Activated naive CD4-positive, alpha-beta T cell treated with anti-CD3 and anti-CD28 coated beads, Interleukin-2, amount 50 U/mL, for 16 hours (primary cell): ENCODE measurements at regions not wholly inside any gene's neighbourhood (a gene's known extent, or its start where the extent isn't known, plus 50 kb on each side); places are given as distances from the start of the nearest gene placed in this dataset.

Source experiments
- DNase-seq: peaks from one replicate; pipeline ENCODE4 v3.0.0-alpha.2; 2020

DNA sequence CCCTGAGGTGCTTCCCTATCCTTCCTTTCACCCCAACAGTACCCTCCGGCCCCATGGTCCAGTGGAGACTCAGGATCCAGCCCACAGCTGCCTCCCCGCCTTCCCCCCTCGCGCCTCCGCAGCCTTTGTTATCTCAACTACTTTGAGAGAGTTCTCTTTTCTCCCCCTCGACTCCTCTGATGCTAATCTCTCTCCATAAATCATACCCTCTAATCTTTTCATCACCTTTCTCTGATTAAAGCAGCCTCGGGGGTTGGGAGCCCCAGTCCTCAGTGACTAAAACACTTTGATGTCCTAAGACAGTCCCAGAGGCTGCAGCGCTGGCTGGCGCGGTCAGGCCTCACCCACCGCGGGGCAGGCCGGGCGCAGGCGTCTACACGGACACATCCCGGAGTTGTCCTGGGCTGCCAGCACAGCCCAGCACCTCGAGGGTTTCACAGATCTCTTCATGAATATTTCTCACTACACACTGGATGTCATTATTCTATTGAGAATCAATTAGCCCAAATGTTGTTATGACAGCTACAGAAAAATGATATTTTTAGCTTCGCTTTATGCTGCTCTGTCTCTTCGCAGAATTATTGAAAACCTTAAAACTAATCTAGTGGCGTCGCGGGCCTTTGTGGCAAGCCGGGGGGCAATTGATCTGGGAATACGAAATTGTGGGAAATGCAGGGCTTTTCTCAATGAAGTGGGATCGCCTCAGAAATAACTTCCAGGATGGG, 289.5 kb downstream of the RRAGC start:
- DNase-seq = no peak

DNA sequence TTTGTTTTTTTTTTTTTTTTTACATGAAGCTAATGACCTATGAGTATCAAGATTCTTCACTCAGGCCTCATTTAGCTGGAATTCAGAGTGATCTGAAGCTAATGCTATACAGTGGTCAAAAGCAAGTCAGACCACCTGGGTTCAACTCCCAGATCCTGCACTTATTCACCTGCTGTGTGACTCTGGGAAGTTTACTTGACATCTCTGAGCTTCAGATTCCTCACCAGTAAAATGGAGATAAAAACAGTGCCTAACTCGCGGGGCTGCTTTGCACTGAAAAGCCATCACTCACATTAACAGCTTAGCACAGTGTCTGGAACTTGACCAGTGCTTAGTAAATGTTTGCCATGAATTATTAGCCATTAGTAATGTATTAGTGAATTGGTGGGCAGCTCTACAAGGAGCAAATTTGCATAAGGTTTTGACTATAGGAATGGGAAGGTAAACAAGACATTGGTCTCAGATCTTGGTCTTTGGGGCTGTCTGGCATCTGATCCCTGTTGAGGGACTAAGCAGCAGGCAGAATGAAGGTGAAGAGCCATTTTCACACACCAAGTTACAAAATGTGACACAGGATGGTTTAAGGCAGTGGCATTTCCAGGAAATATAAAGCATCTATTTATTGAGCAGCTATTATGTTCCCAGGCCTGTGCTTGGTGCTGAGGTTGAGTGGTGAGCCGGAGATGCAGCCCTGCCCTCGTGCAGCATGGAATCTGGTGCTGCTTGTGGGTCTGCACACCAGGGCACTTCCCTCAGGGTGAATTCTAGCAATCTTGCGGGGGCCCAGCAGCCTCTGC, 291.3 kb downstream of the RRAGC start:
- DNase-seq = no peak

DNA sequence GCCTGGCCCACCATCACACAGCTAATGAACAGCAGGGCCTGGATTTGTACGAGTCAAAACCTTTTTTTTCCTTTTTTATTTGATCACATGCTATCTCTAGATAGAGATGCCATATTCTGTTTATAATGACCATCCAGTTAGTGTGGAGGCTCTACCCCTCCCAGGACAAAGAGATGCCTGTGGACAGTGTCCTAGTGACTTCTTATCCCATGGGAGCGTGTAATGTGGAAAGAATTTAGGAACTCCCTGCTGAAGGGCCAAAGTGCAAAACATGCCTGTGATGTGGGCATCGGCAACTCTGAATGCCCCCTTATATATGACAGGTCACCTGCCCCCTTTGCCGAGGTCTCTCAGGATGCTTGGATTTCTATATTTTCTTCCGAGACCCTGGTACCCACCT, 292.2 kb downstream of the RRAGC start:
- DNase-seq = no peak

DNA sequence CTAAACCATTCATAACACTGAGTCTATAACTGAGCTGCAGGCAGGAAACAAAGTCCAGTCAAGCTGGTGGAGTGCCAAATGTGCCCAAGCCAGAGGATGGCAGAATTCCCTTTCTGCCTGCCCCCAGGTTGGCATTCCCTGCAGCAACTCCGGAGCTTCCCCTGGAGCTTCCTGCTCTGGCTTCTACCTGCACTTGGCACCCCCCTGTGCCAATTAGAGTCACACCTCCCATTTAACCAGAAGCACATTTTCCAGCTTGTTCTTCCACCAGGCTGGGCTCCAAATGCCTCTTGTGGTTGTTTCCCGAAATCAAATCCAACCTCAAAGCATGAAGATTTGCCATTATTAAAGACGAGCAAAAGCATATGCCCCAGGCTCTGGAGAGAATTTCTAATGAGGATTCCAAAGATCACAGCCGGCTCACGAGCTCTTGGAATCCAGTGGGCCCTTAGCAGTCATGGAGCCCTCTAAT, 294.5 kb downstream of the RRAGC start:
- no peak for DNase-seq

DNA sequence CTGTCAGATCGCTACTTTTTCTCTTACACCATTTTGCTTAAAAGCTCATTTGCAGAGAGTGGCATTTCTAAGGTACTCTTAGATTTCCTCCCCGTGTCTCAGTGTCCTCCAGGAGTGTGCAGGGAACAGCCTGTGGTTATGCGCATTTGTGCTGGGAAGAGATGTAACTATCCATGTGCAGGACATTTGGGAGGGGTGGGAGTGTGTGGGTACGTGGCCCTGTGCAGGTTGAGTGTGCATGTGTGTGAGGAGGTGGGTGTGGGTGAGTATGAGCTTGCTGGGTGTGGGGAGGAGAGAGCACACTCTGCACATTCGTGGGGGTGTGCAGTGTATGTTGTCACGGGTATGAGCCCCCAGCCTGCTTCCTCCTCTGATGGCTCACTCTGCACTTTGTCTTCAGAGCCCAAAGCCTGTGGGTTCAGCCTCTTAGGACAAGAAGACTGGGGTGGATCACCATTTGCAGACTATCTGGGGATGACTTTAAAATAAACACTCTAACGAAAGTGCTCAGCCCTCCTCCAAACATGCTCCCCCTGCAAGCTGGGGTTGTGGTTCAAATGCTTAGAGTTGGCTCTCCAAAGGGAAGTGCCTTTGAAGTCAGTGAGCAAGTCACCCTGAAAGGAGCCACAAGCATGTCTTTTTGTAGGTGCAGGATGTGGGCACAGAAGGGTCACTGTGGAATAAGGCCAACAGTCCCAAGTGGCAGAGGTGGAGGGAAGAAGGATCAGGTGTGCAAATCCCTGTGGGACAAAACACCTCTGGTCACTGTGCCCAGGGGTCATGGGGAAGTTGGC, 295.4 kb downstream of the RRAGC start:
- DNase-seq = no peak

DNA sequence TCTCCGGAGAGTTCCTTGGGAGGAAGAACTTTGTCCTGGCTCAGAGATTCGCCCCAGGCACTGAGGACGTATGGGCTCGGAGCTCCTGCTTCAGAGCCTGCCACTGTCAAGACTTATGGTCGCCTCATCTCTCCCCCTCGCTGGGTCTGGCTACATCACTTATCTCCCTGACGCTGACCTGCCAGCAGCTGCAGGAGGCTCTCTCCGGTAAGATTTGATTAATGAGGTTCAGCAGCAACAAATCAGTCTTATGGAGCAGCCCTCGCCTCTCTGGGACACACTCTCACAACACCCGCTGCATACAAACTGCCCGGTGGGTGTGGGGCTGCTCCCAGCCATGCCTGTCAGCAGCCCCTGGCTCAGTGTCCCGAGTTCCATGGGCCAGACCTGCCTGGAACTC, 297.8 kb downstream of the RRAGC start:
- DNase-seq = no peak

DNA sequence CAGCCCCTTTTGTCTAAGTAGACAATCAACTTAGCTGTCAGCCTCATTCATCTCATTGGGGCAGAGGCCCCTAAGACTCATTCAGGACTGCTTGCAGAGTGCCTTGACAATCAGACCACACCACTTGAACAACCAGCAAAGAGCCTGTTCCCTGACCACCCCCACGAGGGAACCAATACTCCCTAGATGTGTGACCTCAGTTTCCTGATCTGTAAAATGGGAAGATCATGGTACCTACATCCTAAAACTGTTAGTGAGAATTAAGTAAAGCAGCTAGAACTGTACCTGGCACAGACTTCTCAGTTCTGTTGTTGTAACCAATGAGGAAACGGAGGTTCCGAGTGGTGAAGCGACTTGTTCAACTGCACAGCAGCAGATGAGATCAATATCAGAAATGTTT, 298.5 kb downstream of the RRAGC start:
- DNase-seq = no peak

DNA sequence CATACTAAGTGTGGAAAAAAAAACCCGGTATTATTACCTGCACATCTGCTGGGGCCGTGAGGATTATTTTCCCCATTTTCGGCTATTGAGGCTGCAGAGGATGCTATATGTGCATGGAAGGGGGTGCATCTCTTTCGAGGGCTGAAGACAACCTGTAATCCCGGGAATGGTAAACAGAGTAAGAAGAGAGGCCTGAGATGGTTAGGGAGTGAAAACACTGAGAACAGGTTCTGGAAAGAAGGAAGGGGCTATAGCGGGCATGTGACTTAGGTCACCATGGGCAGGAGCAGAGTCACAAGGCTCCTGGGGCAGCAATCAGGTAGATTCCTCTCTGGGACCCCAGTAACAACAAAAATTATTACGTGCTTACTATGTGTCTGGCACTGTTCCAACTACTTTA, 299.1 kb downstream of the RRAGC start:
- DNase-seq = no peak

DNA sequence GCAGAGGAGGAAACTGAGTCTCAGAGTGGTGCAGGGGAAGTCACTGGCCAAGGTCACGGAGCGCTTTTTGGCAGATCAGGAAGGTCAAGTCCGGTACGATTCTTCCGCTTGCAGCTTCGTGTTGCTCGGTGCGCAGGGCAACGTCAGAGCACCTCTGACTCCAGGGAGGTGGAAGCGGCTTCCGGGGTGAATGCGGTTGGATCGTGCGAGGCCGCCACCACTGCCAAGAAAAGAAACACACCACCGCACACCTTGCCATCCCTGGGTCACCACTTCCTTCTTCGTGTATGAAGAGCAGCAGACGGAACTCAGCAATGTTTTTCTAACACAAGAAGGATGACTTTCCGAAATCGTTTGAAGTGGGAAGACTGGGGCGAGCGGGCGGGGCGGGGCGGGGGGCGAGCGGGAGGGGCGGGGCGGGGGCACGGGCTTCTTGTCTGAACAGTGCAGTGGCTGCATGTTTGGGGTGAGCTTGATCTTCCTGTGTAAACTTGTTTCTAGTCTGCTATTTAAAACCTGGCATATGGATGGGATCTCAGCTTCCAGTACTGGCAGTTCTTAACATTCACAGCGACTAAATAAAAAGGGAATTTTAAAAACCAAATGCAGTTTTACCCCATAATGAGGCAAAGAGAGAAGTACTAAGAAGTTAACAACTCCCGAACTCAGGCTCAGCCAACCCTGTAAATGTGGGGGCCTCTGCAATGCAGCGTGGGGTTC, 300.0 kb downstream of the RRAGC start:
- DNase-seq = peak; percentile 71

DNA sequence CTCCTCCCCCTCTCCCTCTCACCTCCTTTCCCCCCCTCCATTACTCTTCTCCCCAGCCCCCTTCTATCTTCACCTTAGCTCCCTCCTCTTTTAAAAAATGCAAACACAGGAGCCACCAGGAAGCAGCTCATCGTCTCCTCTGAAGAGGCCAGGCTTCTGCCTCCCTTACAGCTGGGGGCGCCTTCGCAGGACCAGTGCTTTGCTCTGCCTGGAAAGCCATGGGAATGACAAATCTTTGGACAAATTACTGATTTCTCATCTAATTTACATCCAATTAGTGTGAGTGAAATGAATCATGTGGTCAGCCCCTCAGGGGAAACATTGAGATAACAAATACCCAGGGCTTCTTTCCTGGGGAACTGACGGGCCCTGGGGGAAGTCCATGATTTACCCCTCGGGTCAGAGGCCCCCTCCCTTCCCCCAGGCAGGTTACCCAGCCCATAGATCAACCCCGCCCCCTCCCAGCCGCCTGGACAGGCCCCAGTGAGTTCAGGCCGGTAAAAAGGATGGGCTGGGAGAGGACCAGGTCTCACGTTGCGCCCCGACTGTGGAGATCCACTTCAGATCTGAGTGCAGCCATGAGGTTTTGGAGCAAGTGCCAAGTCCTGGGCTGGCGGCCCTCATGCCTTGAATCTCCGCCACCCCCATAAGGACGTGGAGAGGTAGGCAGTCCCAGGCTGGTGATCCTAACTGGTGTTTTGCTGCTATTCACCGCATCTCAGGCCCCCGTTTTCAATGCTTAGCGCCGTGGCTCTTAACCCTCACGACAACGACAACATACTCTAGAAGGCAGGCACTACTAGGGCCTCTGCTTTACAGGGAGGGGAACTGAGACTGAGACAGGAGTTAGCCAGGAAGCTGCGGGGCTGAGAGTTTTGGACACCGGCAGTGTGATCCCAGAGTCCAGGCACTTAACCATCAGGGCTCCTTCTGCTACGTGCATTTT, 300.8 kb downstream of the RRAGC start:
- no peak for DNase-seq

DNA sequence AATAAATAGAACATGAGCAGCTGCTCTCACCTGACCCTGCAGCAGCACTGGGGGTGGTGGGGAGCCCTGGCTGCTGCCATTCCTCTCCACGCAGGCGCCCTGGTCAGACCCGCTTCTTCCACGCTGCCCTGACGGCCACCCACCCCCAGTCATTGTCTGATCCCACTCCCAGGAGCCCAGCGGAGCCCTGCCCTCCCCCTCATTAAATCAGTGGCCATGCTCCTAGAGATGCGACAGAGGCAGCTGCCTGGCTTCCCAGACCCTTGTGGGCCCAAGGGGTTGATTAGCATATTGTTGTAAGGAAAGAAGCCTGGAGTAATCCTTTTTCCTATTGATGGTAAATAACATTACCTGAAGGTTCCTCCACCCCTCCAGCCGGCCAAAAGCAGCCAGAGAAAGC, 301.5 kb downstream of the RRAGC start:
- no peak for DNase-seq

DNA sequence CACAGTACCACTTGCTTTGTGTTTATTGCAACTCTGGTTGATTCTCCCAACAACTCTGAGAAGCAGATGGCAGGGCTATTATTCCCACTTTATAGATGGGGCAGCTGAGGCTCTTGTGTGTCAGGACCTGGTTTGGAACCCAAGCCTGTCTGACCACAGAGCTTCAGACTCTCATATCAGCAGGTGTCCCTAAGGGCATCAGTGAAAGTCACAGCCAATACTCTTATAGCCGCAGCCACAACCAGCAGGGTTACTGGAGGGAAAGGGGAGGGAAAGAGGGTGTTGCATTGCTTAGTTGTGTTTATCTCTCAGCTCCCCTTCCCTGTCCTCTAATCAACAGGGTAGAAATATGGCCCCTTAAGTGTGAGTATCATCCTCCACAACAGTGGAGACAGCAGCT, 304.0 kb downstream of the RRAGC start:
- DNase-seq = no peak

DNA sequence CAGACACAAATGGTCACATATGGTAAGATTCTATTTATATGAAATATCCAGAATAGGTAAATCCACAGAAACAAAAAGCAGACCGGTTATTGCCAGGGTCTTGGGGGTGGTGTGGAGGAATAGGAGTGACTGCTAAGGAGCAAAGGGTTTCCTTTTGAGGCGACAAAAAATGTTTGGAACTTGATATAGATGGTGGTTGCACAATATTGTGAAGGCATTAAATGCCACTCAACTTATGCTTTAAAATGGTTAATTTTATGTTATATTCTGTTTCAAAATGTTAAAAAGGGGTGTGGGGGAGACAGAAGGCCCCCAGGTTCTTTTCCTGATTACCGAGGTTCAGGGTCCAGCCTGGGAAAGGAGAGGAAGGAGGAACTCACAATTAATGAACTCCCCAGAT, 304.4 kb downstream of the RRAGC start:
- no peak for DNase-seq

DNA sequence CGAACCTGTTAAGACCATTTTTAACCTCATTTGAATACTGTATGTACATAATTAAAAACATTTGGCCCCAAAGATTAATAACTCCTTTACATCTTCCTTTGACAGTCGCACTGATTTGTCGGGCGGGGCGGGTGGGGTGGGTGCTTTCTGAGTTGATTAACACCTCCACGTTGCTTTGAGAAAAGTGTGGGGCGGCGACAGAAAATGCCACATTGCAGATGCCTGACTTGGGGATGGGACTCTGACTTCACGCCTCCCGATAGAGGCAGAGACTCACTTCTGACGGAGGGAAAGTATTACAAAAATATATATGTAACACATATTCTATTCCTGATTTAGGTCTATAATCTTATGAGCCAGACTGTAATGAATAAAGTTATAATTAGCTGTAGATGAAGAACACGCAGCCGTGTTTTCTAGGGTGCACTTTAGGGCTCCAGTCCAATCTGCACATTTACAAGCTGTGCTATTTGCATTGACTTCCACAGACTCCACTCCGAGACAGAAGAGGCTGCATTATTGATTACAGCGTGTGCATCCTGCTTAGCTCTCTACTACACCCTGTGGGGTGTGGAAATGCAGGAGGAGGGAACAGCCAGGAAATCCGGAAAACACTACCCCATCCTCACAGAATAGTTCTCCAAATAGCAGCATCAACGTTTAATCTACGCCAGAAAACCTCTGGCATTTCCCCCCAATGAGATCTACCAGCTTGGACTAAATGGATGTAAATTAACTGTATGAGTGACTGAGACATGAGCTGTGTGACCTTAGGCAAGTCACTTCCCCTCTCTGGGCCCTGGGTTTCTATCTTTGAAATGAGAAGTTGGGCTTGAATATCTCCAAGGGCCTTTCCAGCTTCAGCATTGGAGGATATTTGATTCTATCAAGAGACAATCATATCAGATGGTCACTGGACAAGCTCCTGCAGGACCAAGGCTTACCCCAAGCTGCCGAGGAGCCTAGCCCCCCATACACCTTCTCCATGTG, 308.0 kb downstream of the RRAGC start:
- no peak for DNase-seq

DNA sequence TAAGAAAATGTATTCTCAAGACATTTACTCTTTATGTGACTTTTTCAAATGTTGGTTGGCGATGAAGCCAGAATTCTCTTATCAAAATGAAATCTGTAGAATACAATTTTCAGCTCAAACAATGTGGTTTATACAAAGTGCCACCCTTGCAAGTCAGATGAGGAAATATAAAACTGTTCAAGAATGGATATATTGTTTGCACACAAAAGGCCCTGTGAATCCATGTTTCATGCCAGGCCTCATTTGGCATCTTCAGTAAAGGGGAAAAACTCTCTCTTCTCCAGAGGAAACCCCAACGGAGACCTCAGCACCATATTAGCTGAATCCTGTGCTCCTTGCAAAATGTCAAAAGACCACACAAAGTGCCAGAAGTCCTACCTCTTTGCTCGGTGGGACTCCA, 310.4 kb downstream of the RRAGC start:
- no peak for DNase-seq

DNA sequence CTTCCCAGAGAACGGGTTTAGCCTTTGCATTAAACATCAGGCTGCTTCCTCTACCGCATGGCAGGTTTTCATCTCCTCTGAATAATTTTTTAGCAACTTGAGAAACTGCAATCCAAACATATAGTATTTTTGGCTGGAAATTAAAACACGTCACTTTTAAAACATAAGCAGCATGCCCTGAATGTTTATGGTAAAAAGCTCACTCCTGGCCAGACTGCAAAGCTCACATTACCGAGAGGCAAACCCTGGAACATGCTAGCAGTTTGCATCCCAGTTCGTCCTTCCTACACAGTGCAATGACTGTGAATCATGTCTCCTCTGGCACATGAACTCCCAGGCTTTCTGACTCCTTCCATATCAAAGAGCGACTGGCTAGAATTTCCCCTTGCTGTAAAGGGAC, 312.3 kb downstream of the RRAGC start:
- DNase-seq = no peak

DNA sequence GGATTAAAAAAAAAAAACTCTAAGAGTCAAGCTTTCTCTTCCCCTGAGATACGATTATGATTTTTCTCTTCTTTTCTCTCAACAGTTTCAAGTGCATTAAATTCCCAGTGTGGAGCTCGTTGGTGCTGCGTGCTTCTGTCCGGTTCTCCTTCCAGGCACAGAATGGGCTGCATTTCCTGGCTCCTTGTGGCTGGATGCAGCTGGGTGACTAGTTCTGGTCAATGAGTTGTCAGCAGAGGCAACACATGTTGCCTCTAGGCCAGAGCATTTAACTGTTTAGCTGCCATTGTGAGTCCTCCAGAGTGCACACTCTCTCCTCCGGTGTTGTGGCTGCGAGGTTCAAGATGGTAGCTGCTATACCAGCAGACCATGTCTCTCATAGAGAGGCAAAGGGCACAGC, 312.9 kb downstream of the RRAGC start:
- DNase-seq = no peak

DNA sequence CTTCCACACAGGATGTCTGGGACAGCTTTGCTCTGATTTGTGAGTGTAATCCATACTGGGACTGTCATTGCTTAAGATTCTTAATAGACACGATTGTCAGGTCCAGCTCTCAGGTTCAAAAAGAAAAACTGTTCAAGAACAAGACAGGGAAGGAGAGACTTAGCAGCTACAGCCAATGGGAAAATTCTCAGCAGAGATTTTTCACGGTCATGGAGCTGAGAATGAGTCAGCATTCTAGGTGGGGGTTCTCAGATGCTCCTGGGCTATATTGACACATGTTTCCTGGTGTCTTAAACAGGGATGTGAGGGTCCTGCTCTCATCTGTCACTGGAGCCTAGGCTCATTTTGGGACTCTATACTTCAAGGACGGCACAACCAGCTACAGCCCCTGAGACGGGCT, 318.3 kb downstream of the RRAGC start:
- no peak for DNase-seq

DNA sequence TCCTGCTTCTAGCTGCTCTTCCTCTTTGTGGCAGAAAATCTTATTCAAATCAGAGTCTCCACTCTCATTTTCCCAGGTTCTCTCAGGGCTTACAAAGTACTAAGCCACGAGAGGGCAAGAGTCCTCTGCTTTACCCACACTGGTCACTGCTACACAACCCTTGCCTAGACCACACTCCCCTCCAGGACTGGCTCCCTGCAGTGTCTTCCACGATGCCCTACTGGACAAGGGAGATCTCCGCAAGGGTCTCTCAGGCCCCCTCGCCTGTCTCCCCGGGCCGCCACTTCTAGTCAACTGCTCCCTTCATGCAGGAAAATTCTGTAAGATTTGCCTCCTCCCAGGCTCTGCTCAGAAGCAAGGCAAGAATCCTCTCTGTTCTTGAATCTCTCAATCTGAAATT, 319.6 kb downstream of the RRAGC start:
- no peak for DNase-seq

DNA sequence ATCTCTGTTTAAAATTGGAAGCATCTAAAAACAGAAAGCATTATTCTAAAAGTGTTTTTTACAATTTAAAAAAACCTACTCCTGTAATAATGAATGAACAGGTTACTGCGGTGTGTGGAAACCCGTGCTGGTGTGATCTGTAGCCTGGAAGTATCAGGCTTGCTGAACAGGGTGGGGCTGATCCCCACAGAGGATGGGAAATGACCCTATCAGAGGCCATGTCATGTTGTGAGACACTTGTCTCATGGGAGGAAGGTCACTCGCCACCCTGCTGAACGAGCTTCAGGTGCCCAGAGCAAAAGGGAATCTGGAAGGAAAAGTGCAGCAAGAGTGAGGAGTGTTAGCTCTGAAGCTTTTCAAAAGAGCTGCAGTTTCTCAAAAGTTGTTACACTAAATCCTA, 320.7 kb downstream of the RRAGC start:
- DNase-seq = no peak

DNA sequence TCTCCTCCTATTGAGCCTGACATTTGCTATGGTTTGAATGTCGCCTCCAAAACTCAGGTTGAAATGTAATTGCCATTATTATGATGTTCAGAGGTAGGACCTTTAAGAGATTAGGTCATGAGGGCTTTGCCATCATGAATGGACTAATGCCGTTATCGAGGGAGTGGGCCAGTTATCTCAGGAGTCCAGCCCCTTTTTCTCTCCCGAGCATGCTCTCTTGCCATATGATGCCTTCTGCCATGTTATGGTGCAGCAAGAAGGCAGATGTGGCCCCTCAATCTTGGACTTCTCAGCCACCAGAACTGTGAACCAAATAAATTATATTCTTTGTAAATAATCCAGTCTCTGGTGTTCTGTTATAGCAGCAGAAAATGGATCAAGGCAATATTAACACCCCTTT, 323.5 kb downstream of the RRAGC start:
- DNase-seq = no peak
